Endothelial cell of umbilical vein (primary cell): ENCODE measurements at regions not wholly inside any gene's neighbourhood (a gene's known extent, or its start where the extent isn't known, plus 50 kb on each side); places are given as distances from the start of the nearest gene placed in this dataset.

ENCODE experiments used
- BruUV-seq: library from RNA; stranded (reverse); fragments of 400-500 nt; replicated peaks from 2 replicates; lab custom pipeline; 2021; lab: Mats Ljungman, UMichigan
- CTCF ChIA-PET: fragments of 300-600, 350-600 bp; sonication (Branson Sonifier 250); formaldehyde crosslinking; loops from one replicate; lab custom pipeline; 2021; ENCODE audit warnings: antibody characterized with exemption, inconsistent platforms; lab: Charles Lee
- POLR2A ChIA-PET: fragments of 300-600, 350-600 bp; sonication (Branson Sonifier 250); formaldehyde crosslinking; loops from one replicate; lab custom pipeline; 2021; ENCODE audit warnings: antibody characterized with exemption, inconsistent platforms; lab: Charles Lee
- DNase-seq: peaks from one replicate; pipeline ENCODE4 v3.0.0-alpha.2; 2011; ENCODE audit warnings: low read depth, low spot score
- FAIRE-seq: peaks from 2 replicates; lab custom pipeline; 2011; peaks lifted over from hg19 to GRCh38; lab: Jason Lieb, UNC
- H2AFZ ChIP-seq: 2 replicates; pipeline ENCODE4 v1.6.0; 2012; ENCODE audit warnings: low read depth, low read length, control low read depth, inconsistent platforms
- H3K27ac ChIP-seq: 2 replicates; pipeline ENCODE4 v1.5.1; 2011; ENCODE audit warnings: low read depth, mild to moderate bottlenecking, control low read depth, low read length, moderate library complexity; ENCODE audit not compliant: insufficient read depth
- H3K27me3 ChIP-seq, 2 experiments: 2 replicates each; pipeline versions ENCODE4 v1.6.0 to v1.6.1; 2011; ENCODE audit warnings: low read length in 2 of 2, mixed read lengths in 1 of 2; ENCODE audit not compliant: control insufficient read depth in 2 of 2, insufficient read depth in 2 of 2
- H3K36me3 ChIP-seq, 2 experiments: 2 replicates in 1 of 2; 3 replicates in 1 of 2; pipeline ENCODE4 v1.5.1; 2011; ENCODE audit warnings: low read length in 2 of 2, mild to moderate bottlenecking in 1 of 2, moderate library complexity in 1 of 2; ENCODE audit not compliant: control insufficient read depth in 2 of 2, insufficient read depth in 2 of 2; ENCODE audit errors: extremely low read depth in 1 of 2
- H3K4me1 ChIP-seq: 3 replicates; pipeline ENCODE4 v1.5.1; 2011; ENCODE audit warnings: mild to moderate bottlenecking, low read length; ENCODE audit not compliant: control insufficient read depth, insufficient read depth; ENCODE audit errors: extremely low read depth
- H3K4me2 ChIP-seq: 2 replicates; pipeline ENCODE4 v1.6.1; 2011; ENCODE audit warnings: low read length, control low read depth, mixed read lengths; ENCODE audit not compliant: insufficient read depth
- H3K4me3 ChIP-seq, 3 experiments: fragments of 200-600 bp in 1 of 3; sonication (generic), shearing (Covaris generic) in 1 of 3; replicated peaks in 1 of 3; 2 replicates each; pipeline ENCODE4 v1.5.1; 2011 to 2016; ENCODE audit warnings: control low read depth in 3 of 3, low read length in 3 of 3, mild to moderate bottlenecking in 2 of 3, inconsistent platforms in 1 of 3, low read depth in 1 of 3, moderate library complexity in 1 of 3; ENCODE audit not compliant: insufficient read depth in 1 of 3
- H3K79me2 ChIP-seq: 2 replicates; pipeline ENCODE4 v1.6.0; 2012; ENCODE audit warnings: low read length, inconsistent platforms; ENCODE audit not compliant: control insufficient read depth, insufficient read depth
- H3K9ac ChIP-seq: replicated peaks from 2 replicates; pipeline ENCODE3; 2011; ENCODE audit warnings: low read length, control low read depth; ENCODE audit not compliant: insufficient read depth; ENCODE audit errors: extremely low read depth
- H3K9me1 ChIP-seq: replicated peaks from 3 replicates; pipeline ENCODE4 v1.6.0; 2011; ENCODE audit warnings: mild to moderate bottlenecking, low read length; ENCODE audit not compliant: control insufficient read depth, insufficient read depth; ENCODE audit errors: extremely low read depth
- H3K9me3 ChIP-seq: replicated peaks from 2 replicates; pipeline ENCODE4 v1.5.1; 2012; ENCODE audit warnings: low read length, inconsistent platforms; ENCODE audit not compliant: control insufficient read depth, insufficient read depth
- H4K20me1 ChIP-seq: replicated peaks from 2 replicates; pipeline ENCODE3; 2011; ENCODE audit warnings: mild to moderate bottlenecking, low read length; ENCODE audit not compliant: control insufficient read depth, insufficient read depth; ENCODE audit errors: extremely low read depth
- CTCF ChIP-seq, 2 donors: IDR thresholded peaks; 1 replicate in 1 of 2; 2 replicates in 1 of 2; pipeline ENCODE4 v1.5.1; 2011; ENCODE audit warnings: low read length in 2 of 2, mild to moderate bottlenecking in 2 of 2, moderate library complexity in 2 of 2, control low read depth in 1 of 2, inconsistent platforms in 1 of 2, low read depth in 1 of 2; ENCODE audit not compliant: insufficient read depth in 1 of 2; ENCODE audit errors: extremely low read depth in 1 of 2
- EZH2 ChIP-seq: IDR thresholded peaks from 2 replicates; pipeline ENCODE4 v1.6.1; 2012; ENCODE audit warnings: borderline replicate concordance, low read depth, mild to moderate bottlenecking, moderate library complexity, low read length, inconsistent platforms; ENCODE audit not compliant: severe bottlenecking
- FOS ChIP-seq: IDR thresholded peaks from 2 replicates; pipeline ENCODE4 v1.6.1; 2011; ENCODE audit warnings: mild to moderate bottlenecking, low read length, moderate library complexity, borderline replicate concordance; ENCODE audit not compliant: insufficient read depth
- GATA2 ChIP-seq: IDR thresholded peaks from 2 replicates; pipeline ENCODE4 v1.7.0; 2011; ENCODE audit warnings: low read depth, mild to moderate bottlenecking, moderate library complexity, mixed read lengths, low read length; ENCODE audit not compliant: insufficient read length, insufficient read depth
- JUN ChIP-seq: IDR thresholded peaks from 2 replicates; pipeline ENCODE4 v1.6.1; 2011; ENCODE audit warnings: borderline replicate concordance, low read depth; ENCODE audit not compliant: insufficient read length, insufficient read depth
- MAX ChIP-seq: IDR thresholded peaks from 2 replicates; pipeline ENCODE4 v1.6.1; 2011; ENCODE audit not compliant: insufficient read depth, insufficient read length
- MYC ChIP-seq: IDR thresholded peaks from one replicate; pipeline ENCODE4 v1.6.1; 2011; ENCODE audit warnings: mild to moderate bottlenecking, low read depth, low read length
- POLR2A ChIP-seq: IDR thresholded peaks from 2 replicates; pipeline ENCODE4 v1.6.1; 2012; ENCODE audit warnings: low read depth, mild to moderate bottlenecking, control low read depth, low read length
- POLR2AphosphoS5 ChIP-seq: IDR thresholded peaks from 2 replicates; pipeline ENCODE4 v1.6.1; 2012; ENCODE audit warnings: low read depth, mild to moderate bottlenecking, control low read depth, low read length, moderate library complexity; ENCODE audit not compliant: insufficient read depth
- dilution Hi-C: fragments of 300-500 bp; cut with MboI; formaldehyde crosslinking; loops from one replicate; pipeline ENCODE4 v1.15.0; 2019; ENCODE audit warnings: low sequenced_read_pairs; ENCODE audit not compliant: extremely low pct_ligation_motif_present
- intact Hi-C: fragments of 100-400 bp; cut with micrococcal nuclease; formaldehyde crosslinking; loops from one replicate; pipeline ENCODE4 v1.10.0; 2022

- no peaks in the 10 kb centered on the region for H4K20me1 ChIP-seq
Measured at GRCh38 chr3:147656023-147656422, 246.9 kb downstream of the ZIC1 start.

More at GRCh38 chr3:147656023-147656422, 246.9 kb downstream of the ZIC1 start:
- FAIRE-seq (no peak), DNase-seq (no peak)
- intact Hi-C loops, result no loop called here
- ChIA-PET POLR2A (no interaction called here), CTCF (interaction anchor here (1.2 to 1.5 kb wide), 2 partner anchors 9 to 39 kb away, joined by 3 to 5 read pairs; no protein-coding TSS in a partner anchor)
- BruUV-seq, result no TSS peak
- H3K36me3 ChIP-seq, result no peaks in the 10 kb centered on the region
- no peaks in the 10 kb centered on the region for H3K79me2 ChIP-seq
- H3K27ac ChIP-seq, result no peak overlapping the region
- H3K9ac ChIP-seq, result no peak overlapping the region
- no peaks in the 10 kb centered on the region for H3K9me3 ChIP-seq
- dilution Hi-C loops, result no loop called here
- no peaks in the 10 kb centered on the region for H3K9me1 ChIP-seq
- no peak overlapping the region for H3K4me2 ChIP-seq
- no peaks in the 10 kb centered on the region for H3K27me3 ChIP-seq
- TF ChIP-seq MYC, result no peak
- no peak for TF ChIP-seq EZH2
- no peak for TF ChIP-seq JUN
- no peak for TF ChIP-seq POLR2AphosphoS5
- no peak for TF ChIP-seq FOS
- TF ChIP-seq GATA2, result no peak
- TF ChIP-seq POLR2A, result no peak
- no peak for TF ChIP-seq MAX
- TF ChIP-seq CTCF (IDR thresholded peaks at IDR 0.05; ENCODE audit: extremely low read depth in 1 of 2, insufficient read depth in 1 of 2, low read depth in 1 of 2, low read length in 2 of 2), result no peak
- no peak overlapping the region for H2AFZ ChIP-seq
- no peak overlapping the region for H3K4me3 ChIP-seq
- H3K4me1 ChIP-seq, result no peaks in the 10 kb centered on the region
